WTC11 (cell line): ENCODE measurements at regions not wholly inside any gene's neighbourhood (a gene's known extent, or its start where the extent isn't known, plus 50 kb on each side); places are given as distances from the start of the nearest gene placed in this dataset.

Experiments used
- ATAC-seq: fragments of 200-7000 bp; cut with Tn5 transposase; 2 replicates; pipeline ENCODE4 v1.10.0; 2021; ENCODE audit warnings: mild to moderate bottlenecking, moderate library complexity
- CTCF ChIA-PET: fragments of 300-600 bp; sonication (Branson Sonifier 250); formaldehyde crosslinking; loops from one replicate; lab custom pipeline; 2021; ENCODE audit warnings: antibody characterized with exemption; lab: Charles Lee
- POLR2A ChIA-PET: fragments of 350-600 bp; sonication (Branson Sonifier 250); formaldehyde crosslinking; loops from one replicate; lab custom pipeline; 2021; ENCODE audit warnings: antibody characterized with exemption; lab: Charles Lee
- DNase-seq: peaks from one replicate; pipeline ENCODE4 v3.0.0; 2021; ENCODE audit warnings: low spot score
- H3K27ac Mint-ChIP-seq: 2 replicates; pipeline ENCODE4 v1.8.0; 2021; ENCODE audit warnings: mixed read lengths
- H3K27me3 Mint-ChIP-seq: 2 replicates; pipeline ENCODE4 v1.8.0; 2021; ENCODE audit warnings: low read depth, mild to moderate bottlenecking, moderate library complexity, mixed read lengths
- H3K36me3 Mint-ChIP-seq: 2 replicates; pipeline ENCODE4 v1.8.0; 2021; ENCODE audit warnings: mixed read lengths
- H3K4me1 Mint-ChIP-seq: 2 replicates; pipeline ENCODE4 v1.8.0; 2022; ENCODE audit warnings: mixed read lengths
- H3K4me3 Mint-ChIP-seq: 2 replicates; pipeline ENCODE4 v1.8.0; 2021; ENCODE audit warnings: mild to moderate bottlenecking, moderate library complexity, mixed read lengths
- H3K9me3 Mint-ChIP-seq: 2 replicates; pipeline ENCODE4 v1.8.0; 2021; ENCODE audit warnings: mixed read lengths
- CBFB ChIP-seq: sonication (generic); formaldehyde crosslinking; IDR thresholded peaks from 2 replicates; pipeline ENCODE4 v1.8.1; 2022; ENCODE audit warnings: mild to moderate bottlenecking, low read depth, missing genetic modification reagents
- ESRRA ChIP-seq: sonication (generic); formaldehyde crosslinking; IDR thresholded peaks from 2 replicates; pipeline ENCODE4 v1.8.1; 2022; ENCODE audit warnings: mild to moderate bottlenecking, missing genetic modification reagents, borderline replicate concordance
- ETV6 ChIP-seq: sonication (generic); formaldehyde crosslinking; IDR thresholded peaks from 2 replicates; pipeline ENCODE4 v1.8.1; 2022; ENCODE audit warnings: mild to moderate bottlenecking, missing genetic modification reagents
- FOXP1 ChIP-seq: sonication (generic); formaldehyde crosslinking; IDR thresholded peaks from 2 replicates; pipeline ENCODE4 v1.8.0; 2022; ENCODE audit warnings: missing genetic modification reagents, mild to moderate bottlenecking, moderate library complexity, borderline replicate concordance
- GABPB1 ChIP-seq: sonication (generic); formaldehyde crosslinking; IDR thresholded peaks from 2 replicates; pipeline ENCODE4 v1.8.1; 2023; ENCODE audit warnings: mild to moderate bottlenecking, missing genetic modification reagents
- HMGXB4 ChIP-seq: sonication (generic); formaldehyde crosslinking; IDR thresholded peaks from 2 replicates; pipeline ENCODE4 v1.8.1; 2023; ENCODE audit warnings: mild to moderate bottlenecking, moderate library complexity, missing genetic modification reagents
- IRF1 ChIP-seq: sonication (generic); formaldehyde crosslinking; IDR thresholded peaks from 2 replicates; pipeline ENCODE4 v1.8.0; 2023; ENCODE audit warnings: missing genetic modification reagents
- JAZF1 ChIP-seq: fragments of 250-450 bp; sonication (Bioruptor Pico); IDR thresholded peaks from 2 replicates; pipeline ENCODE4 v1.9.0; 2021; ENCODE audit warnings: moderate library complexity, mild to moderate bottlenecking, inconsistent platforms
- MLX ChIP-seq: sonication (generic); formaldehyde crosslinking; IDR thresholded peaks from 2 replicates; pipeline ENCODE4 v1.8.1; 2023; ENCODE audit warnings: mild to moderate bottlenecking, missing genetic modification reagents, moderate library complexity
- NFE2L1 ChIP-seq: sonication (generic); formaldehyde crosslinking; IDR thresholded peaks from 2 replicates; pipeline ENCODE4 v1.8.1; 2023; ENCODE audit warnings: missing genetic modification reagents
- NFYB ChIP-seq: sonication (generic); formaldehyde crosslinking; conservative IDR thresholded peaks from 2 replicates; pipeline ENCODE4 v1.8.0; 2022; ENCODE audit warnings: low read depth, missing genetic modification reagents
- NR1H2 ChIP-seq: sonication (generic); formaldehyde crosslinking; IDR thresholded peaks from 2 replicates; pipeline ENCODE4 v1.9.0; 2021; ENCODE audit warnings: mild to moderate bottlenecking, moderate library complexity, missing genetic modification reagents
- NR2C2 ChIP-seq: sonication (generic); formaldehyde crosslinking; IDR thresholded peaks from 2 replicates; pipeline ENCODE4 v1.8.0; 2022; ENCODE audit warnings: mild to moderate bottlenecking, missing genetic modification reagents
- NR3C1 ChIP-seq: sonication (generic); formaldehyde crosslinking; conservative IDR thresholded peaks from 2 replicates; pipeline ENCODE4 v1.8.1; 2023; ENCODE audit warnings: low read depth, mild to moderate bottlenecking, missing genetic modification reagents
- SMAD3 ChIP-seq: sonication (generic); formaldehyde crosslinking; IDR thresholded peaks from 2 replicates; pipeline ENCODE4 v1.8.0; 2022; ENCODE audit warnings: missing genetic modification reagents, mild to moderate bottlenecking, borderline replicate concordance
- TCF7 ChIP-seq: sonication (generic); formaldehyde crosslinking; IDR thresholded peaks from 2 replicates; pipeline ENCODE4 v1.8.0; 2022; ENCODE audit warnings: mild to moderate bottlenecking, low read depth, missing genetic modification reagents, moderate library complexity
- TEAD1 ChIP-seq: sonication (generic); formaldehyde crosslinking; IDR thresholded peaks from 2 replicates; pipeline ENCODE4 v1.8.0; 2022; ENCODE audit warnings: mild to moderate bottlenecking, missing genetic modification reagents
- TP53 ChIP-seq: sonication (generic); formaldehyde crosslinking; IDR thresholded peaks from 2 replicates; pipeline ENCODE4 v1.8.1; 2023; ENCODE audit warnings: mild to moderate bottlenecking, missing genetic modification reagents
- USF1 ChIP-seq: sonication (generic); formaldehyde crosslinking; IDR thresholded peaks from 2 replicates; pipeline ENCODE4 v1.8.0; 2022; ENCODE audit warnings: mild to moderate bottlenecking, missing genetic modification reagents
- ZNF138 ChIP-seq: sonication (generic); formaldehyde crosslinking; conservative IDR thresholded peaks from 2 replicates; pipeline ENCODE4 v1.8.1; 2022; ENCODE audit warnings: mild to moderate bottlenecking, moderate library complexity, missing genetic modification reagents
- ZNF232 ChIP-seq: sonication (generic); formaldehyde crosslinking; IDR thresholded peaks from 2 replicates; pipeline ENCODE4 v1.8.0; 2022; ENCODE audit warnings: mild to moderate bottlenecking, missing genetic modification reagents
- ZNF425 ChIP-seq: fragments of 250-450 bp; sonication (Bioruptor Pico); conservative IDR thresholded peaks from 2 replicates; pipeline ENCODE4 v1.9.0; 2021; ENCODE audit warnings: mild to moderate bottlenecking

- CTCF ChIA-PET: no interaction called here
- H3K9me3 Mint-ChIP-seq: peaks cover 13% of the 10 kb centered on the region
- no peak overlapping the region for H3K27ac Mint-ChIP-seq
- H3K36me3 Mint-ChIP-seq: no peaks in the 10 kb centered on the region
- TF ChIP-seq ZNF138 (CRISPR knock-in tag) (no peak), HMGXB4 (CRISPR knock-in tag) (no peak), ZNF425 (CRISPR knock-in tag) (no peak), IRF1 (CRISPR knock-in tag) (no peak), JAZF1 (no peak), ETV6 (no peak), TEAD1 (CRISPR knock-in tag) (no peak), USF1 (no peak)
- TF ChIP-seq, all 79 proteins: peak for 0
- POLR2A ChIA-PET: no interaction called here
- H3K4me1 Mint-ChIP-seq: no peaks in the 10 kb centered on the region
- H3K27me3 Mint-ChIP-seq: no peaks in the 10 kb centered on the region
- H3K4me3 Mint-ChIP-seq: no peak overlapping the region
- DNase-seq: no peak
- no peak for ATAC-seq
These were observed 752.2 kb upstream of the MARCKS start for GRCh38 chr6:113104951-113105350.

GRCh38 chr6:113110211-113110610 is 746.9 kb upstream of the MARCKS start:
- peaks cover 22% of the 10 kb centered on the region for H3K9me3 Mint-ChIP-seq
- POLR2A ChIA-PET: no interaction called here
- ATAC-seq (no peak), DNase-seq (no peak)
- no peak overlapping the region for H3K27ac Mint-ChIP-seq
- no peak overlapping the region for H3K4me3 Mint-ChIP-seq
- H3K4me1 Mint-ChIP-seq: peaks cover 5% of the 10 kb centered on the region
- H3K27me3 Mint-ChIP-seq: no peaks in the 10 kb centered on the region
- no peaks in the 10 kb centered on the region for H3K36me3 Mint-ChIP-seq
- CTCF ChIA-PET: no interaction called here
- no peak for TF ChIP-seq TP53 (CRISPR knock-in tag)
- TF ChIP-seq NFYB: no peak
- TF ChIP-seq IRF1 (CRISPR knock-in tag): no peak
- TF ChIP-seq SMAD3 (CRISPR knock-in tag): no peak
- no peak for TF ChIP-seq NFE2L1 (CRISPR knock-in tag)
- TF ChIP-seq ZNF232 (CRISPR knock-in tag): no peak
- TF ChIP-seq NR2C2: no peak
- no peak for TF ChIP-seq MLX (CRISPR knock-in tag)
- no peak for TF ChIP-seq FOXP1 (CRISPR knock-in tag)
- TF ChIP-seq ESRRA: no peak
- TF ChIP-seq GABPB1 (CRISPR knock-in tag): no peak
- no peak for TF ChIP-seq CBFB (CRISPR knock-in tag)
- no peak for TF ChIP-seq NR1H2 (CRISPR knock-in tag)
- no peak for TF ChIP-seq TCF7
- no peak for TF ChIP-seq NR3C1 (CRISPR knock-in tag)
